IPS-NIHi11 (cell line): ENCODE measurements at regions not wholly inside any gene's neighbourhood (a gene's known extent, or its start where the extent isn't known, plus 50 kb on each side); places are given as distances from the start of the nearest gene placed in this dataset.
A peak's percentile ranks its signal among the peaks of the same experiment; 100 is the strongest.

Experiments
- DNase-seq: peaks from one replicate; pipeline ENCODE4 v3.0.0; 2012; ENCODE audit warnings: mixed read lengths, low spot score

DNA sequence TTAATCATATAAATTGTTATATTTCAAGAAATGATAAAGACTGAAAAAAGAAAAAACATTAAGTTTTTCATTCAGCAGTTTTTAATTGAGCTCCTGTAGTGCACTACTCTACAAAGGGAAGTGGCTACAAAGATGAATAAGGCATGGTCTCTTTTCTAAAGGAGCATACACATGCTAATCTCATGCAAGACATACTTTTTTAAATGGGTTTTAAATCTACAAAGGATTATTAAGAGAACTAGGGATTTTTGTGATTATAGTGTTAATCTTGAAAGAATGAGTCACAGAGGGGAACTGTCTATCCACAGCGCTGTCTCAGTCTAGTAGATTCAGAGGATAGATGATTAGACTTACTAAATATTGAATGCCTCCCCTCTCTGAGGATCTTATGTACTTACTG, 1722.2 kb downstream of the RPA4 start:
- DNase-seq = no peak

DNA sequence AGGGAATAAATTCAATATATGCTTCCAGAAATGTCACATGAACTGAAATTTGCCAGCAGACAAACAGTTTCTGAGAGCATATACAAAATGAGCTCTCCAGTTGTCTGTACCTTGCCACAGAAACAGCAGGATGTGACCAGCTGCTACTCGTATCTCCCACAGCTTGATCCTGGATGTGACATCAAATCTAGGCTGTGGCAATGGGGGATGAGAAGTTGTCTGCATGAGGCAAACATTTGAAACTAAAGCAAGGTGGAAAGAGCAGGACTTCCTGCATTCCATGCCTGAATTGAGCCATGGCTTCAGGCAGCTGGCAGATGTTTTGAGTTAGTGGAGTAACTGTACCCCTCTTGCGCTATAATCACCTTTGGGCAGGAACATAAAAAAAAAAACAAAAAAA, 1724.0 kb downstream of the RPA4 start:
- peak; percentile 1 for DNase-seq

DNA sequence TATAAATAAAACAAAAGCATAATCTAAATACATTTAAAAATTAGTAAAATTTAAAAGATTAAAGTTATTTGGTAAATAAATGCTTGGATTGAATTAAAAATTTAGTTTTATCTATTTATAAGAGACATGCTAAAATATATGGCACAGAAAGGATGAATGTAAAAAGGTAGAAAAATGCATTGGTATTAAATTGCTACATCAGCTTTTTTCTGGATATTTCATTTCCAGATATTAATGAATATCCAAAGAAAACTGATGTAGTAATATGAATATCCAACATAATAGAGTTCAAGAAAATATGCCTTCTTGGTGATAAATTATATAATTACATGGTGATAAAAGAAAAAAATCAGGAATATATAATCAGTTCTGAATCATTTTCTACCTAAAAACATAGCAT, 1743.9 kb downstream of the RPA4 start:
- DNase-seq = no peak

DNA sequence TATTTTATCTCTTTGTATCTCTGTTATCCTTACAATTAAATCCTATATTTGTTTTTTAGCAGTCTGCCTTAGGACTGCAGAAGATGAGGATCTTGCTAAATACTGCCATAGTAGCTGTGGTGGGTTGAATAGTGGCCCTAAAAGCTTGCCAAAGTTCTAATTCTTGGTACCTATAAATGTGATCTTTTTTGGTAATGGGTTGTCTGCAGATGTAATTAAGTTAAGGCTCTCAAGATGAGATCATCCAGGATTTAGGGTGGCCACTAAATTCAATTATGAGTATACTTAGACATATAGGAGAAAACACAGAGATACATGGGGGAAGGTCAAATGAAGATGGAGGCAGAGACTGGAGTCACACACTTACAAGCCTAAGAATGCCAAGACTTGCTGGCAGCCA, 1753.7 kb downstream of the RPA4 start:
- no peak for DNase-seq

DNA sequence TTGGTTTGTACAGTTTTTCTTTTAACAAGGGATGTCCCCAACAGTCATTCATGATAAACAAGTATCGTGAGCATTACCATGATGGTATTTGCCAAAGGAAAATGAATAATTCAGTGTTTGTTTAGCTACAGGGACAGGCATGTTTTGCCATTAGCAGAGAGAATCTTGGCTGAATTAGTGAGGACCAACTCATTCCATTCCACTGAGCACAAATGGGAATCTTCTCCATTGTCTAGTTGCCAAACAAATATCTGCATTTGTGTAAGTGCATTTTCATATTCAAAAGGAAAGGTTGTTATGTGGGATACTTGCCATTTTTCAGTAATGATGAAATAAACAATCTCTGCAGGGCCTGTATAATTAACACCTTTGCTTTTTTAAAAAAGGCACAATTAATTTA, 1762.6 kb downstream of the RPA4 start:
- DNase-seq = no peak

DNA sequence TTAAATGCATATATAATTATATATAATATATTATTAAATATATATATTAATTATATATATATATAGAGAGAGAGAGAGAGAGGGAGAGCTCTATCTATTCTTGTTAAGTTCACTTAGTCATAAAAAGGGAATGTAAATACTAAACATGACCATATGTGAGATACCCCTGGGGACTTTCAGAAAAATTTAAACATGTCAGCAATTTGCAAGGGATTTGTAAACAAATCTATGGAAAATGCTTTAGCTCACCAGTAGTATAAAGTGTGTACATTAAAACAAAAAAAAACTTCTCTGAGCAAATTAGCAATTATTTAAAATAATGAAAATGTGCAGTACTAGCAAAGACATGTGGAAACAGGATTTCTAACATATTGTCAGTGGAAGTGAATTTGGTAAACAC, 1755.5 kb downstream of the PCDH19 start:
- DNase-seq = no peak
